ENCODE measurements at regions not wholly inside any gene's neighbourhood (a gene's known extent, or its start where the extent isn't known, plus 50 kb on each side); places are given as distances from the start of the nearest gene placed in this dataset.

DNA sequence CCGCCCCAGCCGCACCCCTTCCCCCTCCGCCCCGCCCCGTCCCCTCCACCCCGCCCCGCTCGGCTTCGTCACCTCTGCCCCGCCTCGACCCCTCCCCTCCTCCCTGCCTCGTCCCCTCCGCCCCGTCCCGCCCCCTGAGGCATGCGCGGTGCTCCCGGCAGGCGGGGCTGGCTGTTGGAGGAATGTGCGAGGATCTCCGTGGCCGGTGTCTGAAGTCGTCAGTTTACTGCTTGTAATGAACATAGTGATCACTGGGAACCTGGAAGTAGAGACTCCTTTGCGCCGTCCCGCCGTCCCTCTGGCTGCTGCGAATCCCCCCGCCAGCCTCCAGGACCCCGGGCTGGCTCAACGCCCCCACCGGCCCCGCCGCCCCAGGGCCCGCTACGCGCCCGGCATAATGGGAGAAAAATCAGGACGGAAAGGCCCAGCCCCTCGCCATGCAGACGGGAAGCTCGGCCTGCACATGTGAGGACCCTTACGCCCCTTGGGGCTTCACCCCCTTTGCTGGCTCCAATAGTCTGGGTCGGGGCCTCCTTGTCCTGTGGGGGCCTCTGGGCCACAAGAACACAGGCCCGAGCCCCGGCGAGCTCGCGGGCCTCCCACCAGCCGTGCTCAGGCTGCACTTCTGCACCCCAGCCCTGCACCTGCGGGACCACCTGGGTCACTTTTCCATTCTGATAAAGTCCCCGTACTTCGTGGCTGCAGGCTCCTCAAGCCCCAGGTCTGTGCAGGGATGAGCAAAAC lies 743.1 kb downstream of the KCNJ18 start:
- no peaks in the 10 kb centered on the region for H3K4me1 ChIP-seq
- 63% methylated on average over 27 of the region's 53 CpGs for WGBS (ENCODE audit: missing lambda C conversion rate)
- H3K4me3 ChIP-seq, result no peak overlapping the region
- no peak overlapping the region for H3K27ac ChIP-seq
- no peak for ATAC-seq
- CTCF ChIA-PET, result no interaction called here
- no peak for FAIRE-seq
- TF ChIP-seq CHD4 (IDR thresholded peaks at IDR 0.05; ENCODE audit: borderline replicate concordance) (no peak), FOSB (CRISPR knock-in tag; IDR thresholded peaks at IDR 0.05) (no peak), CBX2 (IDR thresholded peaks at IDR 0.05; ENCODE audit: borderline replicate concordance, low read depth) (no peak), HDAC2 (IDR thresholded peaks at IDR 0.05) (no peak), HOXA7 (CRISPR knock-in tag; IDR thresholded peaks at IDR 0.05) (no peak), TP53 (CRISPR knock-in tag; IDR thresholded peaks at IDR 0.05) (no peak), TFCP2L1 (CRISPR knock-in tag; IDR thresholded peaks at IDR 0.05) (no peak), FOXS1 (CRISPR knock-in tag; IDR thresholded peaks at IDR 0.05) (no peak), HOXB5 (CRISPR knock-in tag; IDR thresholded peaks at IDR 0.05) (no peak), MYC (IDR thresholded peaks at IDR 0.05; ENCODE audit: borderline replicate concordance, low read length) (no peak), SMC3 (IDR thresholded peaks at IDR 0.05) (no peak)
- TF ChIP-seq, protein P1, sequence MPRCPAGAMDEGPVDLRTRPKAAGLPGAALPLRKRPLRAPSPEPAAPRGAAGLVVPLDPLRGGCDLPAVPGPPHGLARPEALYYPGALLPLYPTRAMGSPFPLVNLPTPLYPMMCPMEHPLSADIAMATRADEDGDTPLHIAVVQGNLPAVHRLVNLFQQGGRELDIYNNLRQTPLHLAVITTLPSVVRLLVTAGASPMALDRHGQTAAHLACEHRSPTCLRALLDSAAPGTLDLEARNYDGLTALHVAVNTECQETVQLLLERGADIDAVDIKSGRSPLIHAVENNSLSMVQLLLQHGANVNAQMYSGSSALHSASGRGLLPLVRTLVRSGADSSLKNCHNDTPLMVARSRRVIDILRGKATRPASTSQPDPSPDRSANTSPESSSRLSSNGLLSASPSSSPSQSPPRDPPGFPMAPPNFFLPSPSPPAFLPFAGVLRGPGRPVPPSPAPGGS (IDR thresholded peaks at IDR 0.05), result no peak
- TF ChIP-seq, protein P2, sequence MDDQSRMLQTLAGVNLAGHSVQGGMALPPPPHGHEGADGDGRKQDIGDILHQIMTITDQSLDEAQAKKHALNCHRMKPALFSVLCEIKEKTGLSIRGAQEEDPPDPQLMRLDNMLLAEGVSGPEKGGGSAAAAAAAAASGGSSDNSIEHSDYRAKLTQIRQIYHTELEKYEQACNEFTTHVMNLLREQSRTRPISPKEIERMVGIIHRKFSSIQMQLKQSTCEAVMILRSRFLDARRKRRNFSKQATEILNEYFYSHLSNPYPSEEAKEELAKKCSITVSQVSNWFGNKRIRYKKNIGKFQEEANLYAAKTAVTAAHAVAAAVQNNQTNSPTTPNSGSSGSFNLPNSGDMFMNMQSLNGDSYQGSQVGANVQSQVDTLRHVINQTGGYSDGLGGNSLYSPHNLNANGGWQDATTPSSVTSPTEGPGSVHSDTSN (IDR thresholded peaks at IDR 0.05), result no peak
- H3K4me2 ChIP-seq, result no peak overlapping the region
- POLR2A ChIA-PET, result no interaction called here
- no peak for DNase-seq (ENCODE audit: low read depth in 1 of 2, low spot score in 1 of 2)
- no peaks in the 10 kb centered on the region for H3K9me3 ChIP-seq

DNA sequence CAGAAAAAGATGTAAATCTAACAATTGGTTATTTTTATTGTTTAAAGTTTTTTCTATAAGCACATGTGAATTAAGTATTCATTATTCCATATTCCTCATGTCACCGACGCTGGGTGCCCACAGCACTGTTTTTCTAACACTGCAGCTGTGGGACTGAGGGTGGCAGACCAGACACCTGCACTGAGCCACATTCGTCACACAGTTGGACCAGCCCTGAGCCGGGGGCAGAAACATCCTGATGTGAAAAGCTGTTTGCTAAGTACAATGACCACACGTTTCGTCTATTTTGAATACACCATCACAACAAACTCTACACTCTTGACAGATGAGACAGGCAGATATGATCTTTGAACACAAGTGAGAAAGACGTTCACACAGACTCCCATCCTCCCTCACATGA lies 749.5 kb downstream of the KCNJ18 start:
- Histone ChIP-seq H3K27ac (no peak overlapping the region), H3K4me1 (no peaks in the 10 kb centered on the region), H3K9me3 (no peaks in the 10 kb centered on the region), H3K4me3 (no peak overlapping the region), H3K4me2 (no peak overlapping the region)
- TF ChIP-seq ZFP36 (IDR thresholded peaks at IDR 0.05; ENCODE audit: borderline replicate concordance, partially characterized antibody), result no peak
- no peak for TF ChIP-seq TFCP2L1 (CRISPR knock-in tag; IDR thresholded peaks at IDR 0.05)
- TF ChIP-seq, protein P3, sequence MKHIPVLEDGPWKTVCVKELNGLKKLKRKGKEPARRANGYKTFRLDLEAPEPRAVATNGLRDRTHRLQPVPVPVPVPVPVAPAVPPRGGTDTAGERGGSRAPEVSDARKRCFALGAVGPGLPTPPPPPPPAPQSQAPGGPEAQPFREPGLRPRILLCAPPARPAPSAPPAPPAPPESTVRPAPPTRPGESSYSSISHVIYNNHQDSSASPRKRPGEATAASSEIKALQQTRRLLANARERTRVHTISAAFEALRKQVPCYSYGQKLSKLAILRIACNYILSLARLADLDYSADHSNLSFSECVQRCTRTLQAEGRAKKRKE (CRISPR knock-in tag; IDR thresholded peaks at IDR 0.05; ENCODE audit: low read depth), result no peak
- TF ChIP-seq ZNF302 (CRISPR knock-in tag; IDR thresholded peaks at IDR 0.05), result no peak
- TF ChIP-seq ESRRA (IDR thresholded peaks at IDR 0.05; ENCODE audit: borderline replicate concordance, low read length), result no peak
- 5% methylated on average over 7 of the region's 7 CpGs for WGBS (ENCODE audit: missing lambda C conversion rate)
- FAIRE-seq (no peak), ATAC-seq (no peak), DNase-seq (ENCODE audit: low read depth in 1 of 2, low spot score in 1 of 2) (no peak)
- POLR2A ChIA-PET, result no interaction called here
- CTCF ChIA-PET, result interaction anchor here (0.6 kb wide), 1 partner anchor 714 kb away, joined by 3 read pairs; no protein-coding TSS in a partner anchor

DNA sequence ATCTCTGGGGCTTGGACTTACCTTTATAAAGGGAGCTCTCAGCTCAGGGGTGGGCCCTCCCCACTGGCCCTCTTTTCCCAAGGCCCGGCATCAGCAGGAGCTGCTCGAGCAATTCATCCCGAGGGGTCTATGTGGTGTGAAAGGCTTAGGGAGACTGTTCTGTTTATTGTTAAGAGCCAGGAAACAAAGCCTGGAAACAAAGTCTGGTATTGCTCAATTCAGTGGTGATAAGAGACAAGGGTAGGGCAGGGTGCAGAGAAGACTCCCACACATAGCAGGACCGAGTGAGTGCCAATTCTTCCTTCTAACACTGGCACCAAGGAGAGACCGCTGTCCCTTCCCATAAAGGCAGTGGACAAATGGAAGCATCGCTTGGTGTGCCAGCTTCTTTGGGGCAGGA lies 750.7 kb downstream of the KCNJ18 start:
- Histone ChIP-seq H3K27ac (no peak overlapping the region), H3K4me1 (no peaks in the 10 kb centered on the region), H3K4me3 (no peak overlapping the region), H3K4me2 (no peak overlapping the region), H3K9me3 (no peaks in the 10 kb centered on the region)
- POLR2A ChIA-PET, result no interaction called here
- no peak for FAIRE-seq
- TF ChIP-seq RCOR1 (IDR thresholded peaks at IDR 0.05; ENCODE audit: low read depth, low read length) (no peak), KDM1A (IDR thresholded peaks at IDR 0.05; ENCODE audit: low read depth) (no peak), SMC3 (IDR thresholded peaks at IDR 0.05) (no peak), HOXB13 (CRISPR knock-in tag; IDR thresholded peaks at IDR 0.05; ENCODE audit: low read depth) (no peak), HEYL (CRISPR knock-in tag; IDR thresholded peaks at IDR 0.05) (no peak), CHD2 (IDR thresholded peaks at IDR 0.05; ENCODE audit: low read length, partially characterized antibody) (no peak), POLR2A (IDR thresholded peaks at IDR 0.05; ENCODE audit: low read length) (no peak), RNF2 (IDR thresholded peaks at IDR 0.05; ENCODE audit: borderline replicate concordance, low read depth) (no peak), FOSL2 (IDR thresholded peaks at IDR 0.05) (no peak), FOSL2 (CRISPR knock-in tag; IDR thresholded peaks at IDR 0.05) (no peak), RARB (CRISPR knock-in tag; IDR thresholded peaks at IDR 0.05) (no peak), SREBF2 (IDR thresholded peaks at IDR 0.05) (no peak), HDAC2 (IDR thresholded peaks at IDR 0.05) (no peak), NR3C1 (IDR thresholded peaks at IDR 0.05) (no peak)
- TF ChIP-seq, protein P3 (CRISPR knock-in tag; IDR thresholded peaks at IDR 0.05; ENCODE audit: low read depth), result no peak
- TF ChIP-seq, protein P2 (IDR thresholded peaks at IDR 0.05), result no peak
- TF ChIP-seq, protein P4, sequence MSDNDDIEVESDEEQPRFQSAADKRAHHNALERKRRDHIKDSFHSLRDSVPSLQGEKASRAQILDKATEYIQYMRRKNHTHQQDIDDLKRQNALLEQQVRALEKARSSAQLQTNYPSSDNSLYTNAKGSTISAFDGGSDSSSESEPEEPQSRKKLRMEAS (IDR thresholded peaks at IDR 0.05), result no peak
- WGBS (ENCODE audit: missing lambda C conversion rate), result 4% methylated on average over 6 of the region's 6 CpGs
- CTCF ChIA-PET, result no interaction called here
- no peak for ATAC-seq
- DNase-seq (ENCODE audit: low read depth in 1 of 2, low spot score in 1 of 2), result no peak
